Astrocyte (in vitro differentiated cells and primary cell): ENCODE measurements at regions not wholly inside any gene's neighbourhood (a gene's known extent, or its start where the extent isn't known, plus 50 kb on each side); places are given as distances from the start of the nearest gene placed in this dataset.

Experiments used
- DNase-seq: peaks from one replicate; pipeline ENCODE4 v3.0.0-alpha.2; 2010; ENCODE audit warnings: low read depth
- FAIRE-seq: peaks from 2 replicates; lab custom pipeline; 2011; peaks lifted over from hg19 to GRCh38; lab: Jason Lieb, UNC
- H2AFZ ChIP-seq: 2 replicates; pipeline ENCODE4 v1.6.0; 2012; ENCODE audit warnings: low read depth, low read length, inconsistent platforms
- H3K27ac ChIP-seq: 2 replicates; pipeline ENCODE4 v1.5.1; 2011; ENCODE audit warnings: low read depth, low read length, inconsistent platforms
- H3K27me3 ChIP-seq: 2 replicates; pipeline ENCODE4 v1.6.0; 2011; ENCODE audit warnings: low read length, inconsistent platforms; ENCODE audit not compliant: insufficient read depth
- H3K36me3 ChIP-seq: 2 replicates; pipeline ENCODE4 v1.5.1; 2011; ENCODE audit warnings: low read length, inconsistent platforms; ENCODE audit not compliant: insufficient read depth
- H3K4me1 ChIP-seq: 2 replicates; pipeline ENCODE4 v1.5.1; 2011; ENCODE audit warnings: low read length, inconsistent platforms; ENCODE audit not compliant: insufficient read depth
- H3K4me2 ChIP-seq: 2 replicates; pipeline ENCODE4 v1.6.0; 2012; ENCODE audit warnings: low read length, inconsistent platforms
- H3K4me3 ChIP-seq: 2 replicates; pipeline ENCODE4 v1.5.1; 2011; ENCODE audit warnings: low read depth, mild to moderate bottlenecking, low read length, inconsistent platforms; ENCODE audit not compliant: insufficient read depth
- H3K79me2 ChIP-seq: 2 replicates; pipeline ENCODE4 v1.6.0; 2012; ENCODE audit warnings: mild to moderate bottlenecking, low read length, inconsistent platforms; ENCODE audit not compliant: insufficient read depth
- H3K9ac ChIP-seq: 2 replicates; pipeline ENCODE4 v1.6.0; 2012; ENCODE audit warnings: mild to moderate bottlenecking, low read length, inconsistent platforms
- H3K9me3 ChIP-seq: 2 replicates; pipeline ENCODE4 v1.5.1; 2012; ENCODE audit warnings: low read depth, mild to moderate bottlenecking, low read length, inconsistent platforms; ENCODE audit not compliant: insufficient read depth
- H4K20me1 ChIP-seq: 2 replicates; pipeline ENCODE4 v1.6.0; 2012; ENCODE audit warnings: low read length, inconsistent platforms; ENCODE audit not compliant: insufficient read depth
- H3K27ac Mint-ChIP-seq: one replicate; pipeline ENCODE4 v1.8.0; 2021; ENCODE audit warnings: mild to moderate bottlenecking, mixed read lengths; ENCODE audit not compliant: unreplicated experiment
- H3K27me3 Mint-ChIP-seq: one replicate; pipeline ENCODE4 v1.8.0; 2021; ENCODE audit warnings: low read depth, mixed read lengths; ENCODE audit not compliant: unreplicated experiment
- H3K36me3 Mint-ChIP-seq: one replicate; pipeline ENCODE4 v1.8.0; 2021; ENCODE audit warnings: low read depth, mixed read lengths; ENCODE audit not compliant: unreplicated experiment
- H3K4me1 Mint-ChIP-seq: one replicate; pipeline ENCODE4 v1.8.0; 2021; ENCODE audit warnings: low read depth, mixed read lengths; ENCODE audit not compliant: unreplicated experiment
- H3K4me3 Mint-ChIP-seq: one replicate; pipeline ENCODE4 v1.8.0; 2021; ENCODE audit warnings: mild to moderate bottlenecking, moderate library complexity, mixed read lengths; ENCODE audit not compliant: unreplicated experiment
- H3K9me3 Mint-ChIP-seq: one replicate; pipeline ENCODE4 v1.8.0; 2021; ENCODE audit warnings: mild to moderate bottlenecking, mixed read lengths; ENCODE audit not compliant: unreplicated experiment
- EZH2 ChIP-seq: IDR thresholded peaks from 2 replicates; pipeline ENCODE4 v1.6.1; 2012; ENCODE audit warnings: mild to moderate bottlenecking, low read length, inconsistent platforms; ENCODE audit not compliant: insufficient read depth
- TF ChIP-seq, protein P1 (sequence below): IDR thresholded peaks from 2 replicates; pipeline ENCODE4 v1.5.1; 2011; ENCODE audit warnings: low read depth, mild to moderate bottlenecking, inconsistent platforms, low read length, moderate library complexity; ENCODE audit not compliant: insufficient read depth

DNA sequence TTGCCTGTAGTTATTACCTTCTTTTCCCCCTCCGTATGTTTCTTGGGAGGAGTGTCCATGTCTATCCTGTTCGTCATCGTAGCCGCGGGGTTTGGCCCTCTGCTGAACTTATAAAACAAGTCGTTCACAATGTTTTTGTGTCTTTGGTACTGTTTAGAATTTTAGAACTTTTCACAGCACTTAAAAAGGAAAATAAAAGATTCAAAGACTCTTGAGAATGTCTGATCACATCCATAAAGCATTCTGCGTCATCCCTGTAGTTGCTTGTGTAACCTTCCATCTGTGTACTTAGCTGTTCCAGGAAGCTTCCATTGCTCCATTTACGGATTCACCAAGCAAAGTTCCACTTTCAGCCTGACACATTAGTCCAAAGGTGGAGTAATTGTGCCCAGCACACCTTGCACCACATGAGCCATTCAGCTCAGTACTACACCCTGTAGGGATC lies 677.1 kb upstream of the NR2F2 start:
- H3K27ac ChIP-seq: no peak overlapping the region
- no peaks in the 10 kb centered on the region for H3K36me3 ChIP-seq
- TF ChIP-seq, protein P1, sequence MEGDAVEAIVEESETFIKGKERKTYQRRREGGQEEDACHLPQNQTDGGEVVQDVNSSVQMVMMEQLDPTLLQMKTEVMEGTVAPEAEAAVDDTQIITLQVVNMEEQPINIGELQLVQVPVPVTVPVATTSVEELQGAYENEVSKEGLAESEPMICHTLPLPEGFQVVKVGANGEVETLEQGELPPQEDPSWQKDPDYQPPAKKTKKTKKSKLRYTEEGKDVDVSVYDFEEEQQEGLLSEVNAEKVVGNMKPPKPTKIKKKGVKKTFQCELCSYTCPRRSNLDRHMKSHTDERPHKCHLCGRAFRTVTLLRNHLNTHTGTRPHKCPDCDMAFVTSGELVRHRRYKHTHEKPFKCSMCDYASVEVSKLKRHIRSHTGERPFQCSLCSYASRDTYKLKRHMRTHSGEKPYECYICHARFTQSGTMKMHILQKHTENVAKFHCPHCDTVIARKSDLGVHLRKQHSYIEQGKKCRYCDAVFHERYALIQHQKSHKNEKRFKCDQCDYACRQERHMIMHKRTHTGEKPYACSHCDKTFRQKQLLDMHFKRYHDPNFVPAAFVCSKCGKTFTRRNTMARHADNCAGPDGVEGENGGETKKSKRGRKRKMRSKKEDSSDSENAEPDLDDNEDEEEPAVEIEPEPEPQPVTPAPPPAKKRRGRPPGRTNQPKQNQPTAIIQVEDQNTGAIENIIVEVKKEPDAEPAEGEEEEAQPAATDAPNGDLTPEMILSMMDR: no peak
- TF ChIP-seq EZH2: no peak
- H3K27me3 ChIP-seq: no peaks in the 10 kb centered on the region
- Mint-ChIP-seq H3K27me3 (peaks cover 6% of the 10 kb centered on the region), H3K9me3 (no peaks in the 10 kb centered on the region), H3K36me3 (no peaks in the 10 kb centered on the region), H3K27ac (no peak overlapping the region), H3K4me3 (no peak overlapping the region), H3K4me1 (no peaks in the 10 kb centered on the region)
- no peak overlapping the region for H3K4me3 ChIP-seq
- no peaks in the 10 kb centered on the region for H3K9me3 ChIP-seq
- H3K9ac ChIP-seq: no peak overlapping the region
- H4K20me1 ChIP-seq: no peaks in the 10 kb centered on the region
- H2AFZ ChIP-seq: no peak overlapping the region
- DNase-seq (no peak), FAIRE-seq (no peak)
- H3K4me1 ChIP-seq: no peaks in the 10 kb centered on the region
- no peaks in the 10 kb centered on the region for H3K79me2 ChIP-seq
- H3K4me2 ChIP-seq: no peak overlapping the region

DNA sequence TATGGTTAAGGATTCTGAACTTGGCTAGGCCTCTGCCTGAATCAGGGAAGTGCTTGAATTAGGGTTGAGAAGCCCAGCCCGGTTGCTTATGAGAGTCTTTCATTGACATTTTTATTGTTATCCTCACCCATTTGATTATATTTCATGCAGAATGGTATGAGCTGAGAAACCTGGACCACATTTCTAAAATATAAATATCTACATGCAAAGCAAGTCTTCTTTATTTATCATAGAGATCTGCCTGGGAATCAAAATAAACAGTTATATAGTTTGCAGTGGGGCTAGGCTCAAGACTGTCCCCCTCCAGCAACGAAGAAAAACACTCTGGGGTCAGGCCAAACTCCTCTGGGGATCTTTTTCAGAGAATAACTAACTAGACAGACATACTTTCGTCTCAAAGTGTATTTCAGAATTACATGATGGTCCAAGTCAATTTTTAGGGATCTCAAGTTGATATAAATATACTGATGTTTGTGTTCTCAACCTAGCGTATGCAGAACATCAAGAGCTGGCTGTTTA lies 675.4 kb upstream of the NR2F2 start:
- no peaks in the 10 kb centered on the region for H3K4me1 Mint-ChIP-seq
- H3K4me1 ChIP-seq: no peaks in the 10 kb centered on the region
- no peak overlapping the region for H3K4me2 ChIP-seq
- DNase-seq (no peak), FAIRE-seq (no peak)
- H3K4me3 ChIP-seq: no peak overlapping the region
- TF ChIP-seq, protein P1: no peak
- TF ChIP-seq EZH2: no peak
- H3K9ac ChIP-seq: no peak overlapping the region
- peaks cover 6% of the 10 kb centered on the region for H3K27me3 Mint-ChIP-seq
- no peak overlapping the region for H3K27ac ChIP-seq
- H3K9me3 ChIP-seq: no peaks in the 10 kb centered on the region
- H3K36me3 Mint-ChIP-seq: no peaks in the 10 kb centered on the region
- H4K20me1 ChIP-seq: no peaks in the 10 kb centered on the region
- H3K36me3 ChIP-seq: no peaks in the 10 kb centered on the region
- H3K4me3 Mint-ChIP-seq: no peak overlapping the region
- H2AFZ ChIP-seq: no peak overlapping the region
- H3K27me3 ChIP-seq: no peaks in the 10 kb centered on the region
- H3K79me2 ChIP-seq: no peaks in the 10 kb centered on the region
- H3K9me3 Mint-ChIP-seq: peaks cover 2% of the 10 kb centered on the region
- H3K27ac Mint-ChIP-seq: no peak overlapping the region

GRCh38 chr15:95656595-95656994 lies 673.9 kb upstream of the NR2F2 start:
- TF ChIP-seq, protein P1: no peak

More at GRCh38 chr15:95656595-95656994, 673.9 kb upstream of the NR2F2 start:
- Mint-ChIP-seq H3K4me1 (no peaks in the 10 kb centered on the region), H3K36me3 (no peaks in the 10 kb centered on the region), H3K27me3 (peaks cover 6% of the 10 kb centered on the region), H3K9me3 (peaks cover 2% of the 10 kb centered on the region), H3K4me3 (no peak overlapping the region), H3K27ac (no peak overlapping the region)
- H3K36me3 ChIP-seq: no peaks in the 10 kb centered on the region
- no peak overlapping the region for H3K4me2 ChIP-seq
- no peaks in the 10 kb centered on the region for H3K27me3 ChIP-seq
- no peaks in the 10 kb centered on the region for H3K79me2 ChIP-seq
- no peaks in the 10 kb centered on the region for H4K20me1 ChIP-seq
- no peak overlapping the region for H3K9ac ChIP-seq
- H3K27ac ChIP-seq: no peak overlapping the region
- H2AFZ ChIP-seq: no peak overlapping the region
- no peak overlapping the region for H3K4me3 ChIP-seq
- no peaks in the 10 kb centered on the region for H3K9me3 ChIP-seq
- DNase-seq (no peak), FAIRE-seq (no peak)
- no peaks in the 10 kb centered on the region for H3K4me1 ChIP-seq
